GM12875 (cell line): ENCODE measurements at regions not wholly inside any gene's neighbourhood (a gene's known extent, or its start where the extent isn't known, plus 50 kb on each side); places are given as distances from the start of the nearest gene placed in this dataset.

Experiments
- H3K4me3 ChIP-seq: one replicate; pipeline ENCODE4 v1.5.1; 2011; ENCODE audit warnings: low read depth, low read length, control low read depth
- TF ChIP-seq, protein P1 (sequence below): IDR thresholded peaks from 2 replicates; pipeline ENCODE4 v1.5.1; 2011; ENCODE audit warnings: low read depth, mild to moderate bottlenecking, control low read depth, inconsistent platforms, low read length, moderate library complexity, borderline replicate concordance; ENCODE audit not compliant: insufficient read depth

DNA sequence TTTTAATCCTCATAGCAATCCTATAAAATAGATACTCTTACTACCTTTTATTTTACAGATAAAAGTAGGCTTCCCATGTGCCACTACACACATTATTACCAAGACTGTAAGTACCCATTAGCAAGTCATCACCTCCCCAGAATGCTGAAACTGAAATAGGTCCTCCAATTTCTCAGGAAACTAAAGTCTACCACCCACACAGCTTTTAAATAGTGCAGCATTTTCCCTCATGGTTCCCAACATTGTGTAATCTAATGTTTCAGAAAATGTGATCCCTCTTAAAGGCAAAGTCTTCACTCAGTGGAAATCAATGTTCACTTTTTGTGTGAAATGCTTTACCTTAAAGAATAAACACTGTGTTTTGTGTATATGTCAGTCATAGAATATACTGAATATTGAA is 356.5 kb downstream of the GPATCH2 start:
- H3K4me3 ChIP-seq, result no peak overlapping the region

DNA sequence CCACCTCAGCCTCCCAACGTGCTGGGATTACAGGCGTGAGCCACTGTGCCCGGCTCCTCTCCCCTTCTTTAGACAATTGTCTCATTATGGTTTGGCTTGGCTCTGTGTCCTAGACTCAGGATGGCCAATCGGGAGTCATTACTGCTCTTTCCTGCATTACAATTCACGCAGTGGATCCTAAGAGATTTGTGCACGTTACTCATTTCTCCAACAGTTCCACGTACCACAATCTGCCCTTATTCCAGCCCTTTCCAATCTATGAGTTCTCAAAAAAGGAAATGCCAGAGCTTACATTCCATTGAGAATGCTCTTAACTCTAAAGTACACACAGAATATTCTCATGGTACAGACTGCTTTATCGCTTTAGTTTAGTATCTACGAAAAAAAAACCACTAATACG is 357.0 kb downstream of the GPATCH2 start:
- TF ChIP-seq, protein P1, sequence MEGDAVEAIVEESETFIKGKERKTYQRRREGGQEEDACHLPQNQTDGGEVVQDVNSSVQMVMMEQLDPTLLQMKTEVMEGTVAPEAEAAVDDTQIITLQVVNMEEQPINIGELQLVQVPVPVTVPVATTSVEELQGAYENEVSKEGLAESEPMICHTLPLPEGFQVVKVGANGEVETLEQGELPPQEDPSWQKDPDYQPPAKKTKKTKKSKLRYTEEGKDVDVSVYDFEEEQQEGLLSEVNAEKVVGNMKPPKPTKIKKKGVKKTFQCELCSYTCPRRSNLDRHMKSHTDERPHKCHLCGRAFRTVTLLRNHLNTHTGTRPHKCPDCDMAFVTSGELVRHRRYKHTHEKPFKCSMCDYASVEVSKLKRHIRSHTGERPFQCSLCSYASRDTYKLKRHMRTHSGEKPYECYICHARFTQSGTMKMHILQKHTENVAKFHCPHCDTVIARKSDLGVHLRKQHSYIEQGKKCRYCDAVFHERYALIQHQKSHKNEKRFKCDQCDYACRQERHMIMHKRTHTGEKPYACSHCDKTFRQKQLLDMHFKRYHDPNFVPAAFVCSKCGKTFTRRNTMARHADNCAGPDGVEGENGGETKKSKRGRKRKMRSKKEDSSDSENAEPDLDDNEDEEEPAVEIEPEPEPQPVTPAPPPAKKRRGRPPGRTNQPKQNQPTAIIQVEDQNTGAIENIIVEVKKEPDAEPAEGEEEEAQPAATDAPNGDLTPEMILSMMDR, result no peak
- H3K4me3 ChIP-seq, result no peak overlapping the region

More for the DNA sequence above, 356.5 kb downstream of the GPATCH2 start:
- TF ChIP-seq, protein P1, result no peak

- H3K4me3 ChIP-seq, result no peak overlapping the region
- TF ChIP-seq, protein P1, result no peak
Measured at GRCh38 chr1:217272385-217272784, 358.5 kb downstream of the GPATCH2 start.

GRCh38 chr1:217270101-217270500 is 360.8 kb downstream of the GPATCH2 start:
- no peak overlapping the region for H3K4me3 ChIP-seq
- TF ChIP-seq, protein P1, result no peak

- TF ChIP-seq, protein P1, result no peak
- H3K4me3 ChIP-seq, result no peak overlapping the region
Measured at GRCh38 chr1:217268058-217268457, 362.8 kb downstream of the GPATCH2 start.

GRCh38 chr1:217261636-217262035 is 369.3 kb downstream of the GPATCH2 start:
- no peak overlapping the region for H3K4me3 ChIP-seq

GRCh38 chr1:217260676-217261075 is 370.2 kb downstream of the GPATCH2 start:
- no peak overlapping the region for H3K4me3 ChIP-seq
- TF ChIP-seq, protein P1, result no peak

More at GRCh38 chr1:217261636-217262035, 369.3 kb downstream of the GPATCH2 start:
- TF ChIP-seq, protein P1, result no peak
